NCI-H2107 treated with DMSO at 0.1 percent for 48 hours (cell line): ENCODE measurements at regions not wholly inside any gene's neighbourhood (a gene's known extent, or its start where the extent isn't known, plus 50 kb on each side); places are given as distances from the start of the nearest gene placed in this dataset.

Experiments used
- DNase-seq: peaks from one replicate; lab custom pipeline; 2025; ENCODE audit not compliant: unreplicated experiment; lab: John Stamatoyannopoulos, UW

- DNase-seq = no peak
These were observed 399.0 kb downstream of the HGF start for GRCh38 chr7:81370822-81371221.

- no peak for DNase-seq
These were observed 402.4 kb downstream of the HGF start for GRCh38 chr7:81367326-81367931.

DNA sequence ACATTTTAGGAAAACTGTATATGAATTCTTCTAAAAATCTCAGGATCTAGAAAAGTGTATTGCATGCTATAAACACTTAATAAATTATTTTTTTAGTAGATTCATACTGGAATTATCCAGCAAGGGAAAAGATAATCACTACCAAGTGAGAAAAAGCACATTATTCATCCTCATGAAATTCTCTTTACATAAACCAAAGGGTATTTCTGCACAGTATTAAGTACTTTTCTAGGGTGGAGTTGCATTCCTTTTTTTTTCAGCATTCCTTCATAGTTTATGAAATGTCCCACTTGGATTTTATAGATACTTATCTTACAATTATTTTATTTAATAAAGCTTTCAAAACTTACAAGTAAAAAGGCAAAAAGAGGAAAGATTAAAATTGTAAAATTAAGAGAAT lies 403.3 kb downstream of the HGF start:
- DNase-seq = no peak

DNA sequence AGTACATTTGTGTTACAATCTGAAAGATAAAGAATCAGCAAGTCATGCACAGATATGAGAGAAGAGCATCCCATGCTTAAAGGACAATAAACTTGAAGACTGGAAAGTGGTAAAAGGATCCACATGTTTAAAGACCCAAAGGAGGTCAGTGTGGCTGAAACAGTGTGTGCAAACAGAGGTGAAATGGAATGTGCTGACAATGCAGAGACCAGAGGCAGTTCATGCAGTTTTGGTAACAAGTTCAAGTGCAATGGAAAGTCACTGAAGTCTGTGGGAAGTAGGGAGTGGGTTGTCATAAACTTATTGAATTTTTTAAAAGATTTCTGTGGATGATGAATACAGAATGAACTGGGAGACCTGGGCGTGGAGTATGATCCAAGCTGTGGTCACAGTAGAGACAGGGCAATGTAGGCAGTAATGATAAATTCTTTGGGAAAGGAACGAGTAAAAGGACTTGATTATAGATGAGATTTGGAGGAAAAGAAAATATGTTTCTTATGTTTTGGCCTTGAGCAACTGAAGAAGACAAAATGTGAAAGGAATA lies 408.0 kb downstream of the HGF start:
- DNase-seq = no peak

GRCh38 chr7:81355911-81356310 lies 413.9 kb downstream of the HGF start:
- no peak for DNase-seq

DNA sequence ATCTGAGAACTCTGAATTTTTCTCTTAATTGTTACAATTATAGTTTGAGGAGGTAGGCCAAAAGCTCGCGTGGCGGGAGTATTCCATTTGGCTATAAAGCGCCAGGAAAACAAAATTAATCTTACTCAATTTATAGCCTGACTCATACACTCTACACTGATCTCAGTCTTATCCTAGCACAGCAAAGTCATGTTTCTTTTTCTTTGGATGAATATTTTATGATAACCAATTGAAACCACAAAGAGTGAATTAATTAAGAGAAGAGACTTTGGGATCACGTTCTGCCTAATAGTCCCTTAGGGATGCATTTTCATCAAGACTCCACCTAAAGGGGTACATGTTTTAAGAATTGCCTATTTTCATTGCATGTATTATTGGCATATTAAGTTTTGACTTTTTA lies 420.8 kb downstream of the HGF start:
- DNase-seq = no peak

DNA sequence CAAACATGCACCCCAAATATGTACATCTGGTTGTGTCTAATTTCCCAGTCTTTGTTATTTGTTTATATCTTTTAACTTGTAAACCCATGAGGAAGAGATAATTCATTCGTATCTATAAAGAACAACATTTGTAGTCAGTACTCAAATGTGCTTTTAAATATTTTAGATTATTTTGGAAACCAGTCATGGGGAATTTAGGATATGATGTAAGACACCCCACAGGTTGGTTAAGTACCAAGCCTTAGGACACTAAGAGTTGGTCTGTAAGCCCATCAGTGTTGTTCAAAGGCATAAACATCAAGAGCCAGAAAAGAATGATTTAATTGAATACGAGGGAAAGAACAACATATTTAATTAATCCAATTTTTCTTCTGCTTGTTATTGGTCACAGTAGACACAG lies 421.1 kb upstream of the SEMA3C start:
- no peak for DNase-seq

GRCh38 chr7:81333536-81333935 lies 414.7 kb upstream of the SEMA3C start:
- DNase-seq = no peak

- DNase-seq = no peak
These were observed 414.2 kb upstream of the SEMA3C start for GRCh38 chr7:81333004-81333403.

- no peak for DNase-seq
These were observed 412.5 kb upstream of the SEMA3C start for GRCh38 chr7:81331061-81332018.

GRCh38 chr7:81330108-81330507 lies 411.3 kb upstream of the SEMA3C start:
- peak; percentile 13 for DNase-seq

DNA sequence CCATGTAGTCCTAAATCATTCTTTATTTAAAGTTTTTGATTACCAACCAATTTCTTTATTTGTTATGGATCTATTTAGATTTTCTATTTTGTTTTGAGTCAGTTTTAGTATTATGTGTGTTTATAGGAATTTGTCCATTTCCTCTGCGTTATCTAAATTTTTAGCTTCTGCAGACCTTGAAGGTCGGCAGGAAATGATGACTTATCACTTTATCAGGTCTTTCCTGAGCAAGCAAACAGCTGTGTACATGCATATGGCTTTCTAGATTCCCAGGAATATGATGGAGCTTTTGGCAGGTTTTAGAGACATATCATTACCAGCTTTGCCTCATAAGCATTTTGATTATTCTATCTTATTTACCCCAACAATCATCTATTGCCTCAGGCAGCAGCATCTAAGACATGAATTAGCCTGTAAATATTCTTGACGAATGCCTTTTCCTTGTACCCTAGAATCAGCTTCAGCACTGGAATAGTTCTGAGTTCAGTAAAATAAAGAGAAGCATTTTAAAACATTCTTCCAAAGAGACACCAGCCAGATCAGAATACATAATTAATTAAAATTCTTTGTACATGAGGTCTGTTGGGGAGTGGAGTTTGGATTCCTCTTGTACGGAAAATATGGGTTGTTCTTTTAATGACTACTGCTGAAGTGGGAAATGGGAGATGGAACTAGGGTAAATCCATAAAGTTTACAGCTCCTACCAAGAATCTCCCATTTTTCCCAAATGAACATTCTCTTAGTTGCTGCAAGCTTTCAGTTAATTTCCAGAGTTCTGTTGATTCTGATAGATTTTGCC lies 408.8 kb upstream of the SEMA3C start:
- DNase-seq = no peak

GRCh38 chr7:81321949-81322348 lies 403.1 kb upstream of the SEMA3C start:
- DNase-seq = no peak

- DNase-seq = no peak
These were observed 398.9 kb upstream of the SEMA3C start for GRCh38 chr7:81317741-81318140.

- DNase-seq = no peak
These were observed 389.9 kb upstream of the SEMA3C start for GRCh38 chr7:81308643-81309322.

DNA sequence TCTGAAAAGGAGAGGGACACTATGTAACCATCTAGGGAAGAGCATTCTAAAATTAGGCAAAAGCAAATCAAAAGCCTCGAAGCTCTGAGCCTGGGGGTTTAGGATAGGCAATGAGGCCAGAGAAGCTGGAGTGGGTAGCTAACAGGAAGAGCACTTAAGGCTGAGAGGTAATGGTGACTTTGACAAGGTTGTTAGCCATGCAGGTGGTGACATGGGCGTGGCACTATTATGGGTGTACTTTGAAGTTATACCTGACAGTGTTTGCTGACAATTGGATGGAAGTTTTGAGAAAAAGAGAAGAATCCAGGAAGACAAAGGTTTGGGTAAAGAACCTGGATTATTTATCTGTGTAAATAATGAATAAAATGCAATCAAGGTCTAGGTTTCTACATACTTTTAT lies 383.0 kb upstream of the SEMA3C start:
- DNase-seq = no peak

GRCh38 chr7:81300753-81301152 lies 381.9 kb upstream of the SEMA3C start:
- no peak for DNase-seq

- DNase-seq = no peak
These were observed 380.9 kb upstream of the SEMA3C start for GRCh38 chr7:81299711-81300110.

- DNase-seq = peak; percentile 19
These were observed 380.3 kb upstream of the SEMA3C start for GRCh38 chr7:81298951-81299666.

DNA sequence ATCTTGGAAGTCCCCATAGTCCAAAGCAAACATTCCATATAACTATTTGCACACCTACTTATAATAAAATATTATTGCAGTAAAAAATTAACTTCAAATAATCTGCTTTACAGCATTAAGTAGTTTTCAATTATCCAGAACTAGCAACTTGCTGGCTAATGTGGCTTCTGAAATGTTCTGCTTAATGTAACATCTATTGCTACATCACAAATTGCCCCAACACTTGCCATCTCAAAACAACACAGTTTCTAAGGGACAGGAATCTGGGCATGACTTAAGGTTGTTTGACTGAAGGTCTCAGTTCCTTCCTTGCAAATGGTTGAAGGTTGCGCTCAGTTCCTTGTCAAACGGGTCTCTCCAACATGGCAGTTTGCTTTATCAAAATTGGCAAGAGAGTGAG lies 378.5 kb upstream of the SEMA3C start:
- no peak for DNase-seq
